Mucosa of descending colon (tissue), 3 donors: ENCODE measurements at regions not wholly inside any gene's neighbourhood (a gene's known extent, or its start where the extent isn't known, plus 50 kb on each side); places are given as distances from the start of the nearest gene placed in this dataset.
A peak's percentile ranks its signal among the peaks of the same experiment; 100 is the strongest.

Experiments
- ATAC-seq: fragments of 200-7000 bp; cut with Tn5 transposase; one replicate; pipeline ENCODE4 v1.9.1; 2020; ENCODE audit warnings: mild to moderate bottlenecking, moderate library complexity
- DNase-seq, 3 donors: peaks; one replicate each; pipeline ENCODE4 v3.0.0-alpha.2; 2020
- H3K36me3 ChIP-seq: fragments of 200-600 bp; one replicate; pipeline ENCODE4 v1.8.0; 2021; ENCODE audit warnings: low read depth, mild to moderate bottlenecking
- H3K4me1 ChIP-seq: fragments of 200-600 bp; one replicate; pipeline ENCODE4 v1.8.0; 2021; ENCODE audit warnings: low read depth, mild to moderate bottlenecking
- H3K4me3 ChIP-seq: fragments of 200-600 bp; one replicate; pipeline ENCODE4 v1.8.0; 2021; ENCODE audit warnings: mild to moderate bottlenecking
- H3K9me3 ChIP-seq: fragments of 200-600 bp; one replicate; pipeline ENCODE4 v1.8.0; 2021; ENCODE audit warnings: mild to moderate bottlenecking
- intact Hi-C, 2 donors: fragments of 100-400 bp; cut with DNase I in 1 of 2; cut with micrococcal nuclease in 1 of 2; formaldehyde crosslinking; loops; one replicate each; pipeline versions ENCODE4 v1.11.0 to v1.11.1; 2022; cut with DNase I, micrococcal nuclease
- TF ChIP-seq, protein P1 (sequence below): fragments of 200-600 bp; IDR thresholded peaks from one replicate; pipeline ENCODE4 v1.8.0; 2022; ENCODE audit warnings: antibody characterized with exemption, mild to moderate bottlenecking
- donor health status: DM: no; HTN: no; CAD: no; lungs with moderate emphysema.
- donor health status: DM: no; HTN: no; CAD: no.
- donor health status: DM: no; HTN: yes; CAD: no.

DNA sequence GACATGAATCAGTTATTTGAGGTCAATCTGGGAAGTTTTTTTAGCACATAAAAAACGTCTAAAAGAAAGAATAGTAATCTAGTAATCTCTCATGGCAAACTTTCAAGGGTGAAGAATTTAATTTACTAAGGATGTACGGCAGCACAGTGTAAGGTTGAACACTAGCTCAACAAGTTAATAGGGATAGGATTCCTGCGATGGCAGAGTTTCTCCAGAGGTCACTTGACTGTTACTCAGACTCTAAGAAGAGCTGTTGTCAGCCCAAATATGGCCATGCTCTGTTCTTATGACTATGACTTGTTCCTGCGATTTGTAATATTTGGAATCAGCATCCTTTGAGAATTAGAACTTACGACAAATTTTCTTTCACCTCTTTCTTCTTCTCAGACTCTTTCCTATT, 553.3 kb upstream of the TNP1 start:
- Histone ChIP-seq H3K4me3 (no peak overlapping the region), H3K9me3 (no peaks in the 10 kb centered on the region), H3K4me1 (no peaks in the 10 kb centered on the region), H3K36me3 (no peaks in the 10 kb centered on the region)
- ATAC-seq, result peak; percentile 34
- TF ChIP-seq, protein P1, sequence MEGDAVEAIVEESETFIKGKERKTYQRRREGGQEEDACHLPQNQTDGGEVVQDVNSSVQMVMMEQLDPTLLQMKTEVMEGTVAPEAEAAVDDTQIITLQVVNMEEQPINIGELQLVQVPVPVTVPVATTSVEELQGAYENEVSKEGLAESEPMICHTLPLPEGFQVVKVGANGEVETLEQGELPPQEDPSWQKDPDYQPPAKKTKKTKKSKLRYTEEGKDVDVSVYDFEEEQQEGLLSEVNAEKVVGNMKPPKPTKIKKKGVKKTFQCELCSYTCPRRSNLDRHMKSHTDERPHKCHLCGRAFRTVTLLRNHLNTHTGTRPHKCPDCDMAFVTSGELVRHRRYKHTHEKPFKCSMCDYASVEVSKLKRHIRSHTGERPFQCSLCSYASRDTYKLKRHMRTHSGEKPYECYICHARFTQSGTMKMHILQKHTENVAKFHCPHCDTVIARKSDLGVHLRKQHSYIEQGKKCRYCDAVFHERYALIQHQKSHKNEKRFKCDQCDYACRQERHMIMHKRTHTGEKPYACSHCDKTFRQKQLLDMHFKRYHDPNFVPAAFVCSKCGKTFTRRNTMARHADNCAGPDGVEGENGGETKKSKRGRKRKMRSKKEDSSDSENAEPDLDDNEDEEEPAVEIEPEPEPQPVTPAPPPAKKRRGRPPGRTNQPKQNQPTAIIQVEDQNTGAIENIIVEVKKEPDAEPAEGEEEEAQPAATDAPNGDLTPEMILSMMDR, result no peak
- intact Hi-C loops, result no loop called here
- DNase-seq, result no peak

DNA sequence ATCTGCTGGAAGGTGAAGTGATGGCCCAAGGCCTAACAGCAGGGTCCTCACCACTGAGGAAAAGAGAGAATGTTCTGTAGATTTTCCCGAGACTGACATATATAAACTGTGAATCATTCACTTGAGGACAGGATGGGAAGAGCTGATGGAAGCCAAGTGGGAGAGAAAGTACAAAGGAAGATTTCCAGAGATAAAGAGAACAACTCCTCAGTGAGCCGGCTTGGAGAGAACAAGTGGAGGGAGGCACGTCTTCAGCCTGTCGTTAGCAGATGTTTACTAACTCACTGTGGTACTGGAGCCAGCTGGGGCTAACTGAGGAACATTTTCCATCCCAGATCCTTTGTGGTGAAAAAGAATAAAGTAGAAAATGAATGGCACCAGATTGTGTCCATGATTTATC, 552.9 kb upstream of the TNP1 start:
- intact Hi-C loops, result no loop called here
- ATAC-seq (peak; percentile 32), DNase-seq (no peak)
- H3K4me3 ChIP-seq, result no peak overlapping the region
- H3K36me3 ChIP-seq, result no peaks in the 10 kb centered on the region
- H3K9me3 ChIP-seq, result no peaks in the 10 kb centered on the region
- TF ChIP-seq, protein P1, result no peak
- no peaks in the 10 kb centered on the region for H3K4me1 ChIP-seq

DNA sequence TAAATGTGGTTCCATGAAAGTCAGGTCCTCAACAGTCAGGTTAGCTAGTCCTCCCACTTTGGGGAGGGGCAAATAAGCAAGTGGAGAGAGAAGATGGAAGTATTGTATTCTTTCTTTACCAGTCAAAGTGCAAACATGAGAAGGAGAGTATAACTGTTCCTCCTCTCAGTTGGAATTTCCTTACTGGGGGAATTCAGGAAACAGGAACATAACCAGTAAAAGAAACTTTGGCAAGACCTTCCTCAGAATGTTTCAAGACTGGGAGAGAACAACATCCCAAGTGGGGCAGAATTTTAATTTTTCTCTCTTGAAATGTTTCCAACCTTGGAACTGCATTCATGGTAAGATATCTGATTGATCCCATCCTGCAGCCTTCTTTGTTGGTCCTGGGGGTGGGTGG, 552.4 kb upstream of the TNP1 start:
- no peaks in the 10 kb centered on the region for H3K9me3 ChIP-seq
- DNase-seq (no peak), ATAC-seq (no peak)
- no peaks in the 10 kb centered on the region for H3K4me1 ChIP-seq
- H3K36me3 ChIP-seq, result no peaks in the 10 kb centered on the region
- intact Hi-C loops, result no loop called here
- TF ChIP-seq, protein P1, result no peak
- no peak overlapping the region for H3K4me3 ChIP-seq

DNA sequence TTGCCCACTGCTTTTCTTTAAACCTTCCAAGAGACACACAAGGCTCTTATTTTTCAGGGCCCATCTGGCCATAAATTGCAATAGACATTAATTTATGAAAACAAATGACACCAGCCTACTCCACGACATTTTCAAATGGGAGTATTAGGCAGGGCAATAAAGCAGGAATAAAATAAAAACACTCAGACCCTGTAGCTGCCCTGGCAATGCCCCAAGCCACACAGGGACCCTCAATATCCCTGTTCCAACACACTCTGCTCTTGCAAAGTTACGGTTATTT, 550.8 kb upstream of the TNP1 start:
- DNase-seq (no peak), ATAC-seq (no peak)
- intact Hi-C loops, result no loop called here
- Histone ChIP-seq H3K9me3 (no peaks in the 10 kb centered on the region), H3K36me3 (no peaks in the 10 kb centered on the region), H3K4me3 (no peak overlapping the region), H3K4me1 (no peaks in the 10 kb centered on the region)
- TF ChIP-seq, protein P1, result no peak

DNA sequence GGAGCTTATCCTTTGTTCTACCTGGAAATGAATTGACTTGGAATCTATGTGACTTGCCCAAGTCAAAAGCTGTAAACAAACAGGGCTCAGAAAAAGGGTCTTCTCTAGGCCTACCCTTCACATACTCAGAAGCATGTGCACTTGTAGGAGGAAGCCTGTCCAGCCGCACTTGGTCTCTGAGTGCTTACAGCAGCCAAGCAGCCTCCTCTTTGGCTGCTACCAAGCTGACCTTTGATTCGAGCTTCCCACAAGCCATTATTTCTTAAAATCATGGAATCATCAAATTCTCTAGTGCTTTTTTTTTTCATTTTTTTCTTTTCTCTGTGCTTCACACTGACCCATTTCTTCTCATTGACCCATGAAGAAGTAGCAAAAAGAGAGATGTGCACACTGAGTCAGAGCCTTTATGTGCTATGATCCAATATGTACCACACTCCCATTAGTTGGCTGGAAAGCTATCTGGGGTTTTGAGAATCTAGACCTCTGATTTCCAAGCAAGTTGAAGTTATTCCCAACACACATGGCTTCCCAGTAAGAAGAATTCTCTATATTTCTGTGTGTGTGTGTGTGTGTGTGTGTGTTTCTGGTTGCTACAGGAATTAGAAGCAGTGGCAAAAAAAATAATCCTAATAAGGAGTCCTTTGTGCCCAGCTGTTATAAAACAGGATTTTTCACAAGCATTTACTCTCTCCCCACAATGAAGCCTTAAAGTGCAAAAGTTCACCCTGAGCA, 550.3 kb upstream of the TNP1 start:
- no peaks in the 10 kb centered on the region for H3K36me3 ChIP-seq
- intact Hi-C loops, result no loop called here
- TF ChIP-seq, protein P1, result no peak

DNA sequence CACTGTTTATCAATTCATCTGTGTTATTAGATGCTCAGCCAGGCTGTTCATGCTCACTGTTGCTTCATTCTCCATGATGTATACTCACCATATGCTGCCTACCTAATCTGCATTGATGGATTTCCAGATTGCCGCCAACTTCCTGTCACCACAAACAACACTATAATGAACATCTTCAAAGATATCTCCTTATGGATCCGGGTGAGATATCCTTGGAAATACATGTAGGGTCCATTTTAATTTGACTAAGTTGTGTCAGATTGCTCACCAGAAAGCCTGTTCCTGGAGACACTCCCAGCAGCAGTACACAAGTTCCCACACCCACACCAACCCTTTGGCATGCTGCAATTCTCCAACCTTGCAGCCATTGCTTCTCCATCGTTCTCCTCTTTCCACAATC, 547.5 kb upstream of the TNP1 start:
- DNase-seq, result no peak
- no peak for ATAC-seq
- TF ChIP-seq, protein P1, result no peak
- intact Hi-C loops, result no loop called here
- no peaks in the 10 kb centered on the region for H3K36me3 ChIP-seq
- no peak overlapping the region for H3K4me3 ChIP-seq
- no peaks in the 10 kb centered on the region for H3K4me1 ChIP-seq
- H3K9me3 ChIP-seq, result no peaks in the 10 kb centered on the region

More for the DNA sequence above, 550.3 kb upstream of the TNP1 start:
- DNase-seq (no peak), ATAC-seq (no peak)
- H3K4me1 ChIP-seq, result no peaks in the 10 kb centered on the region
- no peak overlapping the region for H3K4me3 ChIP-seq
- no peaks in the 10 kb centered on the region for H3K9me3 ChIP-seq
